HG03520 (cell line): ENCODE measurements at regions not wholly inside any gene's neighbourhood (a gene's known extent, or its start where the extent isn't known, plus 50 kb on each side); places are given as distances from the start of the nearest gene placed in this dataset.
A peak's percentile ranks its signal among the peaks of the same experiment; 100 is the strongest.

Experiments
- ATAC-seq: cut with Tn5 transposase; IDR thresholded peaks from one replicate; pipeline ENCODE4 v1.9.1; 2021; ENCODE audit warnings: mild to moderate bottlenecking, moderate library complexity; ENCODE audit not compliant: unreplicated experiment

DNA sequence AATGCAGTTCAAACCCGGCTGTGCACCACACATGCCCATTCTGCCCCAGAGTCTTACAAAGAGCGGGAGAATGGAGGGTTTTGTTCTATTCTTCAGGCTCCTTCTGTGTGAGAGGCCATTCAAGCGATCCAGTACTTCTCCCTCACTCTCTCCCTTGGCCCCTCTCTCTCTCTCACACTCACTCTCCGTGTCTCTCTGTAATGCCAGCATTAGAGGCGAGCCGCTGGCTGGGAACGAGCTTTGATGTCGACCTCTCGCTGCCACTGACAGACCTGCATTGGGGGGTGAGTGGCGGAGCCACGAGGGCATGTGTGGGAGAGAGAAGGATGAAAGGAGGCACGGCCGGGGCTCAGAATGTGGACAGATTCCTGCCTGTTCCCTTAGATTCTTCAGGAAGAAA, 231.7 kb upstream of the ARRDC4 start:
- no peak for ATAC-seq

DNA sequence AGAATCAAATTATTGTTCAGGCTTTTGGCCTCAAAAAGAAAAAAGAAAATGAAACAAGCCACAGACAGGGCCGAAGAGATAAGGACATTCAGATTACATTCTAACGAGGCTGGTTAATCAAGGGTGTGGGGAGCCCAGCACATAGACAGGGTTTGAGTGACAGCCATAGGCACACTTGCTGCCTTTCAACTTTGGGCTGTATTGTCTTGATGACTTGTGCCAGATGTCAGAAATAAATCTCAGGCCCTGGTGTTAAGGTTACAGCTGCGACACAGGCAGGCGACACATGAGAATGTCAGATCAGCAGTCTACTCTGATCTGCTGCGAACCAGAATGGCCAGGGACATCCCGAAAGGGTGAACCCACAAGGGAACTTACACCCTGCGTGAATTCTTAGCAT, 231.2 kb upstream of the ARRDC4 start:
- ATAC-seq = no peak

DNA sequence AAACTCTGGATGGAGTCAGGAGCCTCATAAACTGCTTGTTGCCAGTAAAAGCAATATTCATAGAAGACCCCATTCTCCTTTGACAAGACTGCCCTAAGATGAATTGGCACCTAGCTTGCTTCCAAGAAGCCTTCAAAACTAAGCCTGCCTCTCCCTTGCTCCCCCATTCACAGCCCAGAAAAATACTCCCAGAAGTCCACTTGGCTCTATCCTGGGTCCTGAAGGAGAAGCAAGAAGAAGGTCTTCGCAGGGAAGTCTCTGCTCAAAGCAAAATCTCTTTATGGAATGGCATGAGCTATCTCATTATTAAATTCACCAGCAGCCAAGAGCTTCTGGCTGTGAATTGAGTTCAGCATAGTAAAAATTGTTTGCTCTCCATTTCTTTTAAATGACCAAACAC, 230.2 kb upstream of the ARRDC4 start:
- ATAC-seq = no peak

GRCh38 chr15:97731859-97732258, 228.6 kb upstream of the ARRDC4 start:
- ATAC-seq = no peak

- ATAC-seq = no peak
Observed at GRCh38 chr15:97733373-97733772, 227.1 kb upstream of the ARRDC4 start.

- no peak for ATAC-seq
Observed at GRCh38 chr15:97736748-97737147, 223.8 kb upstream of the ARRDC4 start.

- peak; percentile 95 for ATAC-seq
Observed at GRCh38 chr15:97745481-97746071, 214.9 kb upstream of the ARRDC4 start.

DNA sequence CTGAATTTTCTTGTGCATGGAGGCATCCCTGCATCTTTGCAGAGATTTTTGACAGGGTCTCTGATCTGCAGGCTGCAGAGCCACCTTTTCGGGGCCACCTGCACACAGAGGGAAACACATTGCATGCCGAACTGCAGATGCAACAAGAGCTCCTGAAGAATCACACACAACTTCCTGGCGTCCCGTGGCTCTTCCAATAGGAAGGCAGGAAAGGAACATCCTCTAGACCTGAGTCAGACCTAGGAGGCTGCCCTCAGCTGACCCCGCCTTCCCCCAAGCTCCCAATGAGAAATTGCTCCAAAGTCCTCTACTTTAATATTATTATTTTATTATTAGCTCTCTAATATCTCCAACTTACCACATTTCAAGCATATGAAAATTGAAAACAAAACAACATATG, 213.2 kb upstream of the ARRDC4 start:
- no peak for ATAC-seq

DNA sequence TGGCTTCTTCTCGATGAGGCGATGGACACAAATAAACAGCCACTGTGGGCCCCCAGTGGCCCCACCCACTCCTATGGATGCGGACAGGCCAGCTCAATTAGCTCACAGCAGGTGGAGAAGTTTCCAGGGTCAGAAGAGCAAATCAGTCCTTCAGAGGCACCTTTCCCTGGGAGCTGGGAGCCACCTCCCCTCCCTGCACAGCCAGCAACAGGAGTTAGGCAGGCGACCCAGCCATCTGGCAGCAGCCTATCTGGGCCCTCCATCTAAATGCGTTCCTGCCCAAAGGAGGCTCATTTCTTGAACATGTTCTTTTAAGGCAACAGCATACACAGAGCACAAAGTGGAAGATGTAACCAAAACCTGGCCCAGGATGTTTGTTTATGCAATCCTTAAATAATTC, 211.9 kb upstream of the ARRDC4 start:
- no peak for ATAC-seq

- no peak for ATAC-seq
Observed at GRCh38 chr15:97750060-97750459, 210.4 kb upstream of the ARRDC4 start.

DNA sequence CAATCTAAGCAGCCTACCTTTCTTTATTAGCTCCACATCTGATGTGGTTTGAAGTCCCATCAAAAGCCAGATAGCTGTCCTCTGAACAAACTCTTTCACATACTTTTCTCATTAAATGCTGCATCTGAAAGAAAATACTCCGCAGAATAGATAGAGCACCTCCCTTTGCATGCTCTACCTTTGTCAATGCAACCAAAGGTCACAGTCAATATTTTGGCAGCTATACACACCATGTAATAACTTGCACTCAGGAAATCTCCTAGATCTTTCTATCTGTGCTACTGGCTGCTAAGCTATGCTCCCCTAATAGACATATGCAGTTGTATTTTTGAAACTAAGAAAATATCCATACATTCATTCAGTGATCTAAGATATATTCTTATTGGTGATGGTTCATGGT, 204.8 kb upstream of the ARRDC4 start:
- no peak for ATAC-seq

GRCh38 chr15:97759363-97759762, 201.1 kb upstream of the ARRDC4 start:
- ATAC-seq = no peak

- ATAC-seq = no peak
Observed at GRCh38 chr15:97761110-97761509, 199.4 kb upstream of the ARRDC4 start.

DNA sequence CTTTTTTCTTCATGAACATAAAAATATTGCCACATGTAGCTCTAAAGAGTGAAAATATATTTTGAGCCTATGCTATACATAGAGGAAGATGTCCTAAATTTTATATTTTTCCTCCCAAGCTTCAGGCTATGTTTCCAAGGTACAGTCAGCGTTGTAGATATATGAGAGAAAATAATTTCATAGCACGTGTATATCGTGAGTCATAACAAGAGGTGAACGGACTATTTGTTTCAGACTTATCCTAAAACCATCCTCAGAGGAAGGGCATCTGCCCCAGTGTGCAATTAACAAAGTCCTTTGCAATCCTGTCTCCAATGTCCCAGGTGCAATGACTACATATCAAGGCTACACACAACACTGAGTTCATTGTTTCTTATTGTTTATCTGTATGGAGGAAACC, 177.3 kb upstream of the ARRDC4 start:
- ATAC-seq = no peak

GRCh38 chr15:97786741-97787140, 173.8 kb upstream of the ARRDC4 start:
- no peak for ATAC-seq

DNA sequence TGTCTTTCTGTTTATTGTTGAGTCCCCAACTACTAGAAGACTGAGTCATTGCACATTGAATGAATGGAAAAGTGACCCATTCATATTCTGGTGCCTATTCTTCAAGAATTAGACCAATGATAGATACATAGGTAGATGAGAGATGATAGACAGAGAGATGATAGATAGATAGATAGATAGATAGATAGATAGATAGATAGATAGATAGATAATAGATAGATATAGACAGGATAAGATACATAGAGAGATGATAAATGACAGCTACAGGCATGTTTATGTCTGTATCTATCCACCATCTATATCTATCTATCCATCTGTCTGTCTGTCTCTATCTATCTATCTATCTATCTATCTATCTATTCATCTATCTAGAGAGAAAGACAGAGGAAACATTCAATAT, 170.3 kb upstream of the ARRDC4 start:
- ATAC-seq = no peak

GRCh38 chr15:97791824-97792792, 168.4 kb upstream of the ARRDC4 start:
- ATAC-seq = no peak

GRCh38 chr15:97804950-97805349, 155.6 kb upstream of the ARRDC4 start:
- ATAC-seq = no peak

GRCh38 chr15:97806766-97807165, 153.7 kb upstream of the ARRDC4 start:
- no peak for ATAC-seq

- ATAC-seq = no peak
Observed at GRCh38 chr15:97815835-97816234, 144.7 kb upstream of the ARRDC4 start.

DNA sequence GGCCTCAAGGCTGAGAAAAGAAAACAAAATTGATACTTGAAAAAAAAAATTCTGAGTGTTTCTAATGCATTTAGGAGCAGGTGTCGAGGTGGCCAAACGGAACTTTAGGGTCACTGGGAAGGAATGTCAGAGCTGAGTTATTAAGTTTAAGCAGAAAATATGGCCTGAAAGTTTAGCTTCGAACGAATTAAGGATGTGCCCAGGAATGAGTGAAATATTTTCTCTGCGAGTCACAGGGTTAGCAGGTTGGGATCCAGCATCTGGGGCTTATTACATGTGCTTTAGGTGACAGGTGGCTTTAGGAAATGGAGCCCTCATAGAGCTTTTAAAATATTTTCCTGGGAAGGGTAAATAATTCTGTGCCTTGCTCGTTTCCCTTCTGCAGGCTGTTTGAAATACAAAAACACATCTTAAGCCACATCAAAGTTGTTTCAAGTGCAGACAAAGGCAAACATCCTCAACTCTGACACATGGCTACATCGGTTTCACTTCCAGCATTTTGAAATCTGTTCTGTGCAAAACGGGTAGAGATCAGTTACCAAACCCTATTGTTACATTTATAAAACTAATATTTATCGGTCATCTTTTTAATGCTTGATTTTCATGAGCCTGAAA, 143.1 kb upstream of the ARRDC4 start:
- ATAC-seq = no peak

- ATAC-seq = no peak
Observed at GRCh38 chr15:97836003-97836402, 124.5 kb upstream of the ARRDC4 start.
